HepG2 (cell line): ENCODE measurements at regions not wholly inside any gene's neighbourhood (a gene's known extent, or its start where the extent isn't known, plus 50 kb on each side); places are given as distances from the start of the nearest gene placed in this dataset.

ENCODE experiments used
- ATAC-seq: fragments of 200-7000 bp; cut with Tn5 transposase; 3 replicates; pipeline ENCODE4 v1.9.1; 2020; ENCODE audit warnings: mild to moderate bottlenecking, moderate library complexity
- BruUV-seq: library from RNA; stranded (reverse); fragments of 400-500 nt; replicated peaks from 2 replicates; lab custom pipeline; 2021; lab: Mats Ljungman, UMichigan
- CTCF ChIA-PET: fragments of 300-600 bp; formaldehyde crosslinking; extraction: SDS; loops from one replicate; lab custom pipeline; 2021; ENCODE audit warnings: low total read pairs, inconsistent platforms, low intra/inter-chr PET ratio; lab: Yijun Ruan, JAX
- POLR2A ChIA-PET: fragments of 350-600 bp; sonication (Branson Sonifier 250); formaldehyde crosslinking; loops from one replicate; lab custom pipeline; 2020; ENCODE audit warnings: antibody characterized with exemption, inconsistent platforms; lab: Yijun Ruan, JAX
- DNase-seq: peaks from one replicate; pipeline ENCODE4 v3.0.0-alpha.2; 2015; ENCODE audit warnings: low spot score
- FAIRE-seq: peaks from 3 replicates; lab custom pipeline; 2011; peaks lifted over from hg19 to GRCh38; lab: Jason Lieb, UNC
- H2AFZ ChIP-seq: one replicate; pipeline ENCODE4 v1.6.1; 2011; ENCODE audit warnings: low read length, inconsistent platforms
- H3K27ac ChIP-seq: fragments of 300-600 bp; 3 replicates; pipeline ENCODE4 v1.8.0; 2011; ENCODE audit warnings: mixed run types, mild to moderate bottlenecking, mixed read lengths, low read length, inconsistent platforms; ENCODE audit not compliant: insufficient read depth; ENCODE audit errors: extremely low read length
- H3K27me3 ChIP-seq, 2 experiments: fragments of 200-600 bp in 1 of 2; 2 replicates in 1 of 2; 3 replicates in 1 of 2; pipeline versions ENCODE4 v1.6.0 to v1.8.0; 2011; ENCODE audit warnings: low read length in 2 of 2, mild to moderate bottlenecking in 2 of 2, moderate library complexity in 2 of 2, inconsistent platforms in 1 of 2; ENCODE audit not compliant: insufficient read depth in 2 of 2, control insufficient read depth in 1 of 2
- H3K36me3 ChIP-seq, 2 experiments: fragments of 200-600 bp in 1 of 2; replicated peaks in 1 of 2; 2 replicates in 1 of 2; 3 replicates in 1 of 2; pipeline versions ENCODE4 v1.5.1 to v1.8.0; 2011; ENCODE audit warnings: low read length in 2 of 2, inconsistent platforms in 1 of 2; ENCODE audit not compliant: insufficient read depth in 2 of 2, control insufficient read depth in 1 of 2
- H3K4me1 ChIP-seq: 2 replicates; pipeline ENCODE4 v1.5.1; 2012; ENCODE audit warnings: low read length, inconsistent platforms; ENCODE audit not compliant: insufficient read depth
- H3K4me2 ChIP-seq: 2 replicates; pipeline ENCODE4 v1.6.0; 2011; ENCODE audit warnings: low read depth, low read length, inconsistent platforms
- H3K4me3 ChIP-seq, 3 experiments: fragments of 200-600 bp in 1 of 3; sonication (generic), shearing (Covaris generic) in 1 of 3; replicated peaks in 1 of 3; 2 replicates each; pipeline ENCODE4 v1.5.1; 2011 to 2016; ENCODE audit warnings: low read length in 3 of 3, inconsistent platforms in 2 of 3, low read depth in 2 of 3, mild to moderate bottlenecking in 2 of 3, control low read depth in 1 of 3, mixed read lengths in 1 of 3; ENCODE audit not compliant: insufficient read depth in 1 of 3
- H3K79me2 ChIP-seq: one replicate; pipeline ENCODE4 v1.6.1; 2011; ENCODE audit warnings: low read length, inconsistent platforms; ENCODE audit not compliant: insufficient read depth
- H3K9ac ChIP-seq: 2 replicates; pipeline ENCODE4 v1.6.0; 2011; ENCODE audit warnings: mild to moderate bottlenecking, low read depth, low read length, inconsistent platforms; ENCODE audit not compliant: insufficient read depth
- H3K9me3 ChIP-seq: 2 replicates; pipeline ENCODE4 v1.5.1; 2012; ENCODE audit warnings: mild to moderate bottlenecking, low read length
- H4K20me1 ChIP-seq: 2 replicates; pipeline ENCODE4 v1.6.0; 2011; ENCODE audit warnings: inconsistent platforms, mild to moderate bottlenecking, low read length, moderate library complexity; ENCODE audit not compliant: insufficient read depth
- ARID3A ChIP-seq: IDR thresholded peaks from 2 replicates; pipeline ENCODE4 v1.6.1; 2012; ENCODE audit warnings: low read depth, low read length, improper control_type of control experiment
- ERF ChIP-seq: IDR thresholded peaks from 2 replicates; pipeline ENCODE4 v1.6.1; 2018; ENCODE audit warnings: missing biosample characterization, missing genetic modification reagents
- KDM3A ChIP-seq: IDR thresholded peaks from 2 replicates; pipeline ENCODE4 v1.6.1; 2018; ENCODE audit warnings: low read depth, missing compliant biosample characterization
- TCF7L2 ChIP-seq: IDR thresholded peaks from 2 replicates; pipeline ENCODE4 v1.6.1; 2011; ENCODE audit warnings: mild to moderate bottlenecking, low read depth, low read length, moderate library complexity
- TEAD3 ChIP-seq: optimal IDR thresholded peaks from 2 replicates; pipeline ENCODE3; 2016; ENCODE audit warnings: borderline replicate concordance
- ZBTB1 ChIP-seq: sonication (generic); formaldehyde crosslinking; IDR thresholded peaks from 2 replicates; pipeline ENCODE4 v1.4.0; 2020; ENCODE audit warnings: missing genetic modification reagents, borderline replicate concordance
- ZBTB42 ChIP-seq: sonication (generic); formaldehyde crosslinking; IDR thresholded peaks from 2 replicates; pipeline ENCODE4 v1.5.0; 2020; ENCODE audit warnings: mild to moderate bottlenecking, missing genetic modification reagents
- ZMYM4 ChIP-seq: sonication (generic); formaldehyde crosslinking; IDR thresholded peaks from 2 replicates; pipeline ENCODE4 v1.8.1; 2023; ENCODE audit warnings: mild to moderate bottlenecking, missing genetic modification reagents
- ZNF329 ChIP-seq: sonication (generic); formaldehyde crosslinking; IDR thresholded peaks from 2 replicates; pipeline ENCODE4 v1.9.0; 2021; ENCODE audit warnings: low read depth, mild to moderate bottlenecking, missing genetic modification reagents
- ZNF350 ChIP-seq: sonication (generic); formaldehyde crosslinking; IDR thresholded peaks from 2 replicates; pipeline ENCODE4 v1.4.0; 2020; ENCODE audit warnings: mild to moderate bottlenecking, low read depth, missing genetic modification reagents, borderline replicate concordance
- WGBS: methylation state at CpG from one replicate; pipeline ENCODE4 v1.1.6; 2017; ENCODE audit warnings: low lambda C conversion rate; 5-methylcytosine and 5-hydroxymethylcytosine counted together
- in situ Hi-C: cut with HindIII; loops from 2 replicates; pipeline ENCODE4 v1.10.0; 2017; ENCODE audit warnings: low pct_unique_long_range_greater_than_20kb; ENCODE audit not compliant: extremely low pct_ligation_motif_present
- intact Hi-C: fragments of 100-400 bp; cut with micrococcal nuclease; formaldehyde crosslinking; loops from one replicate; pipeline ENCODE4 v1.10.0; 2022; ENCODE audit not compliant: unreplicated experiment
- TF ChIP-seq, protein P1 (sequence below): sonication (generic); formaldehyde crosslinking; IDR thresholded peaks from 2 replicates; pipeline ENCODE4 v1.8.0; 2022; ENCODE audit warnings: missing genetic modification reagents, mild to moderate bottlenecking, borderline replicate concordance
- TF ChIP-seq, protein P2 (sequence below): sonication (generic); formaldehyde crosslinking; IDR thresholded peaks from 2 replicates; pipeline ENCODE4 v1.4.0; 2020; ENCODE audit warnings: missing genetic modification reagents
- TF ChIP-seq, protein P3 (sequence below): sonication (generic); formaldehyde crosslinking; IDR thresholded peaks from one replicate; pipeline ENCODE4 v1.5.1; 2020; ENCODE audit warnings: mild to moderate bottlenecking, missing genetic modification reagents; ENCODE audit errors: not compliant biosample characterization

GRCh38 chr6:90365565-90366219 lies 69.0 kb upstream of the BACH2 start:
- Histone ChIP-seq H3K4me3 (no peak overlapping the region), H3K4me1 (no peaks in the 10 kb centered on the region), H3K9ac (no peak overlapping the region), H3K27me3 (peaks cover 0 to 3% of the 10 kb centered on the region in 2 experiments; a peak in 1 of 5 replicates), H3K4me2 (no peak overlapping the region), H3K27ac (no peak overlapping the region), H2AFZ (no peak overlapping the region), H3K36me3 (no peaks in the 10 kb centered on the region), H4K20me1 (no peaks in the 10 kb centered on the region), H3K9me3 (no peaks in the 10 kb centered on the region), H3K79me2 (no peaks in the 10 kb centered on the region)
- FAIRE-seq (no peak), ATAC-seq (no peak), DNase-seq (no peak)
- WGBS: 16% methylated on average over 7 of the region's 7 CpGs
- no TSS peak for BruUV-seq
- in situ Hi-C loops (no loop called here), intact Hi-C loops (no loop called here)
- CTCF ChIA-PET: no interaction called here
- POLR2A ChIA-PET: no interaction called here
- TF ChIP-seq ZBTB1 (CRISPR knock-in tag) (no peak), ZMYM4 (CRISPR knock-in tag) (no peak), ARID3A (no peak), ZNF350 (CRISPR knock-in tag) (no peak), TEAD3 (CRISPR knock-in tag) (no peak), ZBTB42 (no peak), KDM3A (CRISPR knock-in tag) (no peak), TCF7L2 (no peak), ZNF329 (CRISPR knock-in tag) (no peak), ERF (CRISPR knock-in tag) (no peak)
- TF ChIP-seq, protein P1, sequence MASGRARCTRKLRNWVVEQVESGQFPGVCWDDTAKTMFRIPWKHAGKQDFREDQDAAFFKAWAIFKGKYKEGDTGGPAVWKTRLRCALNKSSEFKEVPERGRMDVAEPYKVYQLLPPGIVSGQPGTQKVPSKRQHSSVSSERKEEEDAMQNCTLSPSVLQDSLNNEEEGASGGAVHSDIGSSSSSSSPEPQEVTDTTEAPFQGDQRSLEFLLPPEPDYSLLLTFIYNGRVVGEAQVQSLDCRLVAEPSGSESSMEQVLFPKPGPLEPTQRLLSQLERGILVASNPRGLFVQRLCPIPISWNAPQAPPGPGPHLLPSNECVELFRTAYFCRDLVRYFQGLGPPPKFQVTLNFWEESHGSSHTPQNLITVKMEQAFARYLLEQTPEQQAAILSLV (CRISPR knock-in tag): no peak
- TF ChIP-seq, protein P2, sequence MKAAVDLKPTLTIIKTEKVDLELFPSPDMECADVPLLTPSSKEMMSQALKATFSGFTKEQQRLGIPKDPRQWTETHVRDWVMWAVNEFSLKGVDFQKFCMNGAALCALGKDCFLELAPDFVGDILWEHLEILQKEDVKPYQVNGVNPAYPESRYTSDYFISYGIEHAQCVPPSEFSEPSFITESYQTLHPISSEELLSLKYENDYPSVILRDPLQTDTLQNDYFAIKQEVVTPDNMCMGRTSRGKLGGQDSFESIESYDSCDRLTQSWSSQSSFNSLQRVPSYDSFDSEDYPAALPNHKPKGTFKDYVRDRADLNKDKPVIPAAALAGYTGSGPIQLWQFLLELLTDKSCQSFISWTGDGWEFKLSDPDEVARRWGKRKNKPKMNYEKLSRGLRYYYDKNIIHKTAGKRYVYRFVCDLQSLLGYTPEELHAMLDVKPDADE (CRISPR knock-in tag): no peak
- TF ChIP-seq, protein P3, sequence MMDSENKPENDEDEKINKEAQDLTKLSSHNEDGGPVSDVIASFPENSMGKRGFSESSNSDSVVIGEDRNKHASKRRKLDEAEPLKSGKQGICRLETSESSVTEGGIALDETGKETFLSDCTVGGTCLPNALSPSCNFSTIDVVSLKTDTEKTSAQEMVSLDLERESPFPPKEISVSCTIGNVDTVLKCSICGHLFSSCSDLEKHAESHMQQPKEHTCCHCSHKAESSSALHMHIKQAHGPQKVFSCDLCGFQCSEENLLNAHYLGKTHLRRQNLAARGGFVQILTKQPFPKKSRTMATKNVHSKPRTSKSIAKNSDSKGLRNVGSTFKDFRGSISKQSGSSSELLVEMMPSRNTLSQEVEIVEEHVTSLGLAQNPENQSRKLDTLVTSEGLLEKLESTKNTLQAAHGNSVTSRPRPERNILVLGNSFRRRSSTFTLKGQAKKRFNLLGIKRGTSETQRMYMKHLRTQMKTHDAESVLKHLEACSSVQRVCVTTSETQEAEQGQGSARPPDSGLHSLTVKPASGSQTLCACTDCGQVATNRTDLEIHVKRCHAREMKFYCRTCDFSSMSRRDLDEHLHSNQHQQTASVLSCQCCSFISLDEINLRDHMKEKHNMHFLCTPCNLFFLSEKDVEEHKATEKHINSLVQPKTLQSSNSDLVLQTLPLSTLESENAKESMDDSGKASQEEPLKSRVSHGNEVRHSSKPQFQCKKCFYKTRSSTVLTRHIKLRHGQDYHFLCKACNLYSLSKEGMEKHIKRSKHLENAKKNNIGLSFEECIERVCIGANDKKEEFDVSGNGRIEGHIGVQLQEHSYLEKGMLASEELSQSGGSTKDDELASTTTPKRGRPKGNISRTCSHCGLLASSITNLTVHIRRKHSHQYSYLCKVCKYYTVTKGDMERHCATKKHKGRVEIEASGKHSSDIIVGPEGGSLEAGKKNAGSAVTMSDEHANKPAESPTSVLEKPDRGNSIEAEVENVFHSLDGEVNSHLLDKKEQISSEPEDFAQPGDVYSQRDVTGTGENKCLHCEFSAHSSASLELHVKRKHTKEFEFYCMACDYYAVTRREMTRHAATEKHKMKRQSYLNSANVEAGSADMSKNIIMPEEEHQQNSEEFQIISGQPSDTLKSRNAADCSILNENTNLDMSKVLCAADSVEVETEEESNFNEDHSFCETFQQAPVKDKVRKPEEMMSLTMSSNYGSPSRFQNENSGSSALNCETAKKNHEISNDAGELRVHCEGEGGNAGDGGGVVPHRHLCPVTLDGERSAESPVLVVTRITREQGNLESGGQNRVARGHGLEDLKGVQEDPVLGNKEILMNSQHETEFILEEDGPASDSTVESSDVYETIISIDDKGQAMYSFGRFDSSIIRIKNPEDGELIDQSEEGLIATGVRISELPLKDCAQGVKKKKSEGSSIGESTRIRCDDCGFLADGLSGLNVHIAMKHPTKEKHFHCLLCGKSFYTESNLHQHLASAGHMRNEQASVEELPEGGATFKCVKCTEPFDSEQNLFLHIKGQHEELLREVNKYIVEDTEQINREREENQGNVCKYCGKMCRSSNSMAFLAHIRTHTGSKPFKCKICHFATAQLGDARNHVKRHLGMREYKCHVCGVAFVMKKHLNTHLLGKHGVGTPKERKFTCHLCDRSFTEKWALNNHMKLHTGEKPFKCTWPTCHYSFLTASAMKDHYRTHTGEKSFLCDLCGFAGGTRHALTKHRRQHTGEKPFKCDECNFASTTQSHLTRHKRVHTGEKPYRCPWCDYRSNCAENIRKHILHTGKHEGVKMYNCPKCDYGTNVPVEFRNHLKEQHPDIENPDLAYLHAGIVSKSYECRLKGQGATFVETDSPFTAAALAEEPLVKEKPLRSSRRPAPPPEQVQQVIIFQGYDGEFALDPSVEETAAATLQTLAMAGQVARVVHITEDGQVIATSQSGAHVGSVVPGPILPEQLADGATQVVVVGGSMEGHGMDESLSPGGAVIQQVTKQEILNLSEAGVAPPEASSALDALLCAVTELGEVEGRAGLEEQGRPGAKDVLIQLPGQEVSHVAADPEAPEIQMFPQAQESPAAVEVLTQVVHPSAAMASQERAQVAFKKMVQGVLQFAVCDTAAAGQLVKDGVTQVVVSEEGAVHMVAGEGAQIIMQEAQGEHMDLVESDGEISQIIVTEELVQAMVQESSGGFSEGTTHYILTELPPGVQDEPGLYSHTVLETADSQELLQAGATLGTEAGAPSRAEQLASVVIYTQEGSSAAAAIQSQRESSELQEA (CRISPR knock-in tag): no peak
